ENCODE measurements at regions not wholly inside any gene's neighbourhood (a gene's known extent, or its start where the extent isn't known, plus 50 kb on each side); places are given as distances from the start of the nearest gene placed in this dataset.
A peak's percentile ranks its signal among the peaks of the same experiment; 100 is the strongest.
"Not testable (repeated sequence)": the region's sequence is repeated elsewhere in the genome, so short reads cannot be mapped to it uniquely, and the experiment has no call there.

DNA sequence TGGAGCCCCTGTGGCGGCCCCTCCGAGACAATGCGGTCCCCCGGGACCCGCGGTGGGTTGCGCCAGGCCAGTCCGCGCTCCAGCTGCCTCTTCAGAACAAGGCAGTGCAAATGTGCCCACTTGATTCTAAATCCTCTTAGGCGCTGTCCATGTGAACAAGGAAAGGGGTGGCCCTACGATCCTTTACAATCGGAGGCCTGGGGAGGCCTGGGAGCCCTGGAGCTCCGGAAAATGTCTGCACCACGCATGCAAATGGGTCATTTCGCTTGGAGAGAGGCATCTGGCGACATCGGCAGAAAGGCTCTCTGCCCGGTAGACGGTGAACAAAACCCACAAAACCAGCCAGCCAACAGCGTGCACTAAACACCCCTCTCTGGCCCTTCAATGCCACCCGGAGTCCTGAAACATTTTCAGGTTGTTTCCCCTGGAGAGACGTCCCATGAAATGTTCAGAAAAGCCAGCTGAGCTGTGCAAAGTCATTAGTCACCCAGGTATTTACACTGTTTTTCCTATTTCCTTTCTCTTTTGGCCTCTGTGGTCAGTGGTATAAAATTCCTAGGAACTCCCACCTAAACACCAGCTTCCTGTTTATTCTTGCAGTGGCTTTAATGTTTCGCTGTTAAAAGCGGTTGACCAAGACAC, 102.8 kb upstream of the ZNF438 start:
- Histone ChIP-seq H3K79me2 (ENCODE audit: control insufficient read depth, insufficient read depth, low read length) (no peaks in the 10 kb centered on the region), H4K5ac (ENCODE audit: low read length) (peak overlapping the region; percentile 68), H3K4me1 (ENCODE audit: control insufficient read depth, low read depth, low read length) (peaks cover 8% of the 10 kb centered on the region), H3K23ac (ENCODE audit: low read length) (peak overlapping the region; percentile 56), H2BK5ac (ENCODE audit: low read length) (peak overlapping the region; percentile 12), H3K27ac (ENCODE audit: low read depth, low read length) (peak overlapping the region; percentile 93), H3K4ac (ENCODE audit: low read depth, low read length) (peak overlapping the region; percentile 87), H3K4me3 (ENCODE audit: low read length) (no peak overlapping the region), H3K56ac (ENCODE audit: low read length) (peak overlapping the region; percentile 86), H2BK120ac (ENCODE audit: low read depth, low read length) (peak overlapping the region; percentile 48), H3K27me3 (ENCODE audit: insufficient read depth, low read length, poor library complexity) (no peaks in the 10 kb centered on the region), H2AK5ac (ENCODE audit: low read length) (no peak overlapping the region), H3K9ac (ENCODE audit: low read length) (peak overlapping the region; percentile 76), H3K79me1 (ENCODE audit: low read length) (no peaks in the 10 kb centered on the region), H3K36me3 (ENCODE audit: control insufficient read depth, insufficient read depth, low read length) (no peaks in the 10 kb centered on the region), H3K4me2 (ENCODE audit: low read length) (peak overlapping the region; percentile 53), H3K18ac (ENCODE audit: low read length) (peak overlapping the region; percentile 97), H2BK15ac (replicated peaks; ENCODE audit: low read depth) (no peak overlapping the region), H4K8ac (ENCODE audit: low read depth, low read length) (peak overlapping the region; percentile 97)
- peak; percentile 62 for DNase-seq
- WGBS (ENCODE audit: extremely low coverage, insufficient coverage, low lambda C conversion rate), result no CpG with 5 or more reads among the region's 24 CpGs

DNA sequence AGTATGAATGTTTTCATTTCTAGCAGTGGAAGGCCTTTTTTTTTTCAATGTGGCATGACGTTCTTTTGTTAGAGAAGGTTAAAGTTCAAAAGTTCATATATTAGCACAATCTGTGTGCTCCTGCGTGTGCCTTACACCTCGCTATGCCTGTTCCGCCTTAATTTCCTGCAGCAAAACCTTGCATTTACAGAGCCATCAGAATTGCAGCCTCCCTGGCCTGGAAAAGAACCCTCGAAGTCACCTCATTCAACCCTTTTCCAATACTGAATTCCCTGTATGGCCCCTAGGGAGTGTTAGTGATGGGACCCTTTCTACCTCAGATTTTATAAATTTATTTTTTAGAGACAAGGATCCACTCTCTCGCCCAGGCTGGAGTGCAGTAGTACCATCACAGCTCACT, 103.5 kb upstream of the ZNF438 start:
- no peaks in the 10 kb centered on the region for H3K79me1 ChIP-seq (ENCODE audit: low read length)
- H2AK5ac ChIP-seq (ENCODE audit: low read length), result no peak overlapping the region
- no peaks in the 10 kb centered on the region for H3K79me2 ChIP-seq (ENCODE audit: control insufficient read depth, insufficient read depth, low read length)
- no peak overlapping the region for H3K4me2 ChIP-seq (ENCODE audit: low read length)
- no peak overlapping the region for H2BK120ac ChIP-seq (ENCODE audit: low read depth, low read length)
- no peak overlapping the region for H4K5ac ChIP-seq (ENCODE audit: low read length)
- H3K27me3 ChIP-seq (ENCODE audit: insufficient read depth, low read length, poor library complexity), result no peaks in the 10 kb centered on the region
- H4K8ac ChIP-seq (ENCODE audit: low read depth, low read length), result no peak overlapping the region
- H3K9ac ChIP-seq (ENCODE audit: low read length), result no peak overlapping the region
- H3K18ac ChIP-seq (ENCODE audit: low read length), result peak overlapping the region; percentile 90
- H3K4me3 ChIP-seq (ENCODE audit: low read length), result no peak overlapping the region
- H3K23ac ChIP-seq (ENCODE audit: low read length), result no peak overlapping the region
- peaks cover 8% of the 10 kb centered on the region for H3K4me1 ChIP-seq (ENCODE audit: control insufficient read depth, low read depth, low read length)
- H3K56ac ChIP-seq (ENCODE audit: low read length), result no peak overlapping the region
- no peak overlapping the region for H2BK15ac ChIP-seq (replicated peaks; ENCODE audit: low read depth)
- H2BK5ac ChIP-seq (ENCODE audit: low read length), result no peak overlapping the region
- no CpG with 5 or more reads among the region's 6 CpGs for WGBS (ENCODE audit: extremely low coverage, insufficient coverage, low lambda C conversion rate)
- H3K27ac ChIP-seq (ENCODE audit: low read depth, low read length), result no peak overlapping the region
- no peak overlapping the region for H3K4ac ChIP-seq (ENCODE audit: low read depth, low read length)
- H3K36me3 ChIP-seq (ENCODE audit: control insufficient read depth, insufficient read depth, low read length), result no peaks in the 10 kb centered on the region
- DNase-seq, result no peak

- not testable (repeated sequence) for H3K27me3 ChIP-seq (ENCODE audit: insufficient read depth, low read length, poor library complexity)
These were observed 104.1 kb upstream of the ZNF438 start for GRCh38 chr10:31135791-31136190.

DNA sequence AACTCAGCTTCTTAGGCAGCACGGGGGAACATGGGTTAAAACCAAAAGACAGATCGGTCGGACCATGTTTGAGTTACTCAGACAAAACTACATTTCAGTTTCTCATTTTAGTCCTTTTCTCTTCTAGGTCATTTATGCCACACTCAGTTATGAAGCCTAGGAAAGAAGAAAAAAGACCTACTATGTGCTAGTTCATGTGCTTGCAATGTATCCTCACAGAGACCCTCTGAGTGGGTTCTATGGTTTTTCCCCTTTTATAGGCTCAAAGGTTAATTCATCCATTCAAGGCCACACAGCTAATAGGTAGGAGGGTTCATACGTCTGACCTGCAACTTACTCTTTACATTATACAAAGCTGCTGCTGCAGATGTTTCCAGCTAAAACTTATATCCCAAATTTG, 104.7 kb upstream of the ZNF438 start:
- no peak for DNase-seq
- Histone ChIP-seq H3K9ac (ENCODE audit: low read length) (no peak overlapping the region), H3K23ac (ENCODE audit: low read length) (no peak overlapping the region), H2BK15ac (replicated peaks; ENCODE audit: low read depth) (no peak overlapping the region), H3K4me3 (ENCODE audit: low read length) (no peak overlapping the region), H2BK5ac (ENCODE audit: low read length) (no peak overlapping the region), H3K56ac (ENCODE audit: low read length) (no peak overlapping the region), H3K18ac (ENCODE audit: low read length) (no peak overlapping the region), H2BK120ac (ENCODE audit: low read depth, low read length) (no peak overlapping the region), H3K4ac (ENCODE audit: low read depth, low read length) (no peak overlapping the region), H3K27ac (ENCODE audit: low read depth, low read length) (no peak overlapping the region), H4K8ac (ENCODE audit: low read depth, low read length) (no peak overlapping the region), H4K5ac (ENCODE audit: low read length) (no peak overlapping the region), H3K4me1 (ENCODE audit: control insufficient read depth, low read depth, low read length) (peaks cover 8% of the 10 kb centered on the region), H3K27me3 (ENCODE audit: insufficient read depth, low read length, poor library complexity) (no peaks in the 10 kb centered on the region), H2AK5ac (ENCODE audit: low read length) (no peak overlapping the region), H3K79me2 (ENCODE audit: control insufficient read depth, insufficient read depth, low read length) (no peaks in the 10 kb centered on the region), H3K79me1 (ENCODE audit: low read length) (no peaks in the 10 kb centered on the region), H3K4me2 (ENCODE audit: low read length) (no peak overlapping the region), H3K36me3 (ENCODE audit: control insufficient read depth, insufficient read depth, low read length) (no peaks in the 10 kb centered on the region)
- no CpG with 5 or more reads among the region's 4 CpGs for WGBS (ENCODE audit: extremely low coverage, insufficient coverage, low lambda C conversion rate)

More at GRCh38 chr10:31135791-31136190, 104.1 kb upstream of the ZNF438 start:
- not testable (repeated sequence) for H3K4me2 ChIP-seq (ENCODE audit: low read length); H3K79me2 ChIP-seq (ENCODE audit: control insufficient read depth, insufficient read depth, low read length); H2BK15ac ChIP-seq (replicated peaks; ENCODE audit: low read depth); H3K36me3 ChIP-seq (ENCODE audit: control insufficient read depth, insufficient read depth, low read length); H3K18ac ChIP-seq (ENCODE audit: low read length); H4K8ac ChIP-seq (ENCODE audit: low read depth, low read length); H3K27ac ChIP-seq (ENCODE audit: low read depth, low read length); H3K9ac ChIP-seq (ENCODE audit: low read length); H3K56ac ChIP-seq (ENCODE audit: low read length); H2BK5ac ChIP-seq (ENCODE audit: low read length); H4K5ac ChIP-seq (ENCODE audit: low read length); H3K79me1 ChIP-seq (ENCODE audit: low read length); H3K4ac ChIP-seq (ENCODE audit: low read depth, low read length); H3K4me3 ChIP-seq (ENCODE audit: low read length); H3K23ac ChIP-seq (ENCODE audit: low read length); H2BK120ac ChIP-seq (ENCODE audit: low read depth, low read length); DNase-seq; H2AK5ac ChIP-seq (ENCODE audit: low read length); H3K4me1 ChIP-seq (ENCODE audit: control insufficient read depth, low read depth, low read length)
- WGBS (ENCODE audit: extremely low coverage, insufficient coverage, low lambda C conversion rate), result no CpG with 5 or more reads among the region's 8 CpGs

DNA sequence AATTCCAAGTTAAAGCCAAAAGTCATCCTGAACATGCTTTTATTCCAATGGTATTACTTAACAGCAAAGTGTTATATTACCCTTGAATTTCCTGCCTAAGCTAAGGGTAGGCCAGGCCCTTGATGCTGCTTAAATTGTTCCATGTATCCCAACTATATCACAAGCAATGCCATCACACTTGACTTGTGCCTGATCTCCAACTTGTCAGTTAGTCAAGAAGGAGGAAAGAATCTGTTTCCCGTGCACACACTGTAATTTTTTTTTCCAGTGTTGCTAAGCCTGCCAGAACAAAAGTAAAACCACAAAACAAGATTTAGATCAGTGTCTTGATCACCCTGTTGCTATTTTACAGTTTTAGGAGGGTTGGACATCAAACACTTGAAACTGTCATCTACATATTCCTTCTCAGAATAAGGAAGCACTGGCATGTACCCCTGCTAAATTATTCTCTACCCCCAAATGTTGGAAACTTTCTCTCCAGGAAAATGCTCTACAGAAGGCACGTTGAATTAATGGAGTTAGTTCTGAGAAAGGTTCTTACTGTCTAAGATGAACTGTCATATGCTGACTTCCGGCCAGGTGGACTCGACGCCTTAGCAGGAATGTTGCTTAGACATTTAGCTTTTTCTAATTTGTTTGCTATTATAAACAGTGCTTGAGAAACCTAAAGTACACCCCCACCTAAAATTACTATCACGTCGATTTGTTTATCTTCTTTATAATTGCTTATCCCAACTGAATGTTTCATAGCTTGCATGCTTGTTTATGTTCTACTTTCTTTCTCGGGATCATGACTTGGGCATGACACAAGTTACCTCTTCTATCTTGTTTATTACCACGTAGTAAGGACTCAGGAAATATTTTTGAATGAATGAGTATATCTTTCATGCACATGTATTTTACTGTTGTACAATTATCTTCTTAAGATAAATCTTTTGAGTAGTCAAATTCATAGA, 105.5 kb upstream of the ZNF438 start:
- no peaks in the 10 kb centered on the region for H3K79me1 ChIP-seq (ENCODE audit: low read length)
- H4K8ac ChIP-seq (ENCODE audit: low read depth, low read length), result no peak overlapping the region
- no CpG with 5 or more reads among the region's 9 CpGs for WGBS (ENCODE audit: extremely low coverage, insufficient coverage, low lambda C conversion rate)
- H2BK5ac ChIP-seq (ENCODE audit: low read length), result no peak overlapping the region
- H3K79me2 ChIP-seq (ENCODE audit: control insufficient read depth, insufficient read depth, low read length), result no peaks in the 10 kb centered on the region
- no peaks in the 10 kb centered on the region for H3K36me3 ChIP-seq (ENCODE audit: control insufficient read depth, insufficient read depth, low read length)
- H2BK120ac ChIP-seq (ENCODE audit: low read depth, low read length), result no peak overlapping the region
- no peak overlapping the region for H3K18ac ChIP-seq (ENCODE audit: low read length)
- H3K4ac ChIP-seq (ENCODE audit: low read depth, low read length), result no peak overlapping the region
- H3K27me3 ChIP-seq (ENCODE audit: insufficient read depth, low read length, poor library complexity), result no peaks in the 10 kb centered on the region
- DNase-seq, result no peak
- no peak overlapping the region for H3K27ac ChIP-seq (ENCODE audit: low read depth, low read length)
- H3K23ac ChIP-seq (ENCODE audit: low read length), result no peak overlapping the region
- no peak overlapping the region for H3K9ac ChIP-seq (ENCODE audit: low read length)
- H3K4me2 ChIP-seq (ENCODE audit: low read length), result no peak overlapping the region
- no peak overlapping the region for H2AK5ac ChIP-seq (ENCODE audit: low read length)
- no peak overlapping the region for H2BK15ac ChIP-seq (replicated peaks; ENCODE audit: low read depth)
- peaks cover 8% of the 10 kb centered on the region for H3K4me1 ChIP-seq (ENCODE audit: control insufficient read depth, low read depth, low read length)
- H3K56ac ChIP-seq (ENCODE audit: low read length), result no peak overlapping the region
- H3K4me3 ChIP-seq (ENCODE audit: low read length), result no peak overlapping the region
- no peak overlapping the region for H4K5ac ChIP-seq (ENCODE audit: low read length)
